Left lung (tissue), 4 donors: ENCODE measurements at regions not wholly inside any gene's neighbourhood (a gene's known extent, or its start where the extent isn't known, plus 50 kb on each side); places are given as distances from the start of the nearest gene placed in this dataset.

Experiments
- ATAC-seq: fragments of 200-7000 bp; cut with Tn5 transposase; one replicate; pipeline ENCODE4 v1.9.1; 2020; ENCODE audit warnings: moderate library complexity
- DNase-seq, 4 donors: peaks; one replicate each; pipeline ENCODE4 v3.0.0-alpha.2; 2013 to 2020
- H3K27ac ChIP-seq, 2 donors: fragments of 200-600 bp; sonication (generic) in 1 of 2; one replicate each; pipeline versions ENCODE4 v1.5.0 to v1.8.0; 2020 to 2021
- H3K27me3 ChIP-seq, 2 donors: fragments of 200-600 bp; sonication (generic) in 1 of 2; one replicate each; pipeline versions ENCODE4 v1.5.0 to v1.8.0; 2020 to 2021
- H3K36me3 ChIP-seq, 2 donors: fragments of 200-600 bp; sonication (generic) in 1 of 2; one replicate each; pipeline versions ENCODE4 v1.5.0 to v1.8.0; 2020 to 2021
- H3K4me1 ChIP-seq, 2 donors: fragments of 200-600 bp; one replicate each; pipeline ENCODE4 v1.8.0; 2021
- H3K4me3 ChIP-seq, 2 donors: fragments of 200-600 bp; sonication (generic) in 1 of 2; one replicate each; pipeline versions ENCODE4 v1.5.0 to v1.8.0; 2020 to 2021; ENCODE audit warnings: mild to moderate bottlenecking in 1 of 2
- H3K9me3 ChIP-seq, 2 donors: fragments of 200-600 bp; sonication (generic) in 1 of 2; one replicate each; pipeline versions ENCODE4 v1.5.0 to v1.8.0; 2020 to 2021
- CTCF ChIP-seq, 2 donors: fragments of 200-600 bp; sonication (generic) in 1 of 2; IDR thresholded peaks; one replicate each; pipeline versions ENCODE4 v1.5.0 to v1.8.0; 2021; ENCODE audit warnings: antibody characterized with exemption in 2 of 2
- intact Hi-C, 2 donors: fragments of 100-400 bp; cut with DNase I; formaldehyde crosslinking; loops; one replicate each; pipeline versions ENCODE4 v1.11.2 to v1.14.2; 2022
- donor health status: DM: no; HTN: yes; CAD: no.
- donor health status: DM: no; HTN: no; CAD: no.

- TF ChIP-seq CTCF (IDR thresholded peaks at IDR 0.05): no peak
- no peak for ATAC-seq
- intact Hi-C loops: no loop called here
- no peaks in the 10 kb centered on the region for H3K9me3 ChIP-seq
- peaks cover 0 to 24% of the 10 kb centered on the region in 2 donors for H3K4me1 ChIP-seq
- H3K36me3 ChIP-seq: no peaks in the 10 kb centered on the region
- no peaks in the 10 kb centered on the region for H3K27me3 ChIP-seq
- no peak overlapping the region for H3K27ac ChIP-seq
- H3K4me3 ChIP-seq: no peak overlapping the region
- no peak for DNase-seq
Measured at GRCh38 chr1:8109216-8109615, 83.1 kb upstream of the ERRFI1 start.

- no peak overlapping the region for H3K27ac ChIP-seq
- no peaks in the 10 kb centered on the region for H3K9me3 ChIP-seq
- ATAC-seq (no peak), DNase-seq (no peak)
- H3K27me3 ChIP-seq: no peaks in the 10 kb centered on the region
- intact Hi-C loops: no loop called here
- H3K4me1 ChIP-seq: peaks cover 0 to 26% of the 10 kb centered on the region in 2 donors
- no peak overlapping the region for H3K4me3 ChIP-seq
- H3K36me3 ChIP-seq: no peaks in the 10 kb centered on the region
- TF ChIP-seq CTCF (IDR thresholded peaks at IDR 0.05): no peak
Measured at GRCh38 chr1:8107897-8108296, 81.8 kb upstream of the ERRFI1 start.

GRCh38 chr1:8104278-8105236, 78.4 kb upstream of the ERRFI1 start:
- no peaks in the 10 kb centered on the region for H3K36me3 ChIP-seq
- DNase-seq (no peak), ATAC-seq (peak; percentile 57)
- no peaks in the 10 kb centered on the region for H3K27me3 ChIP-seq
- TF ChIP-seq CTCF (IDR thresholded peaks at IDR 0.05): no peak
- no peaks in the 10 kb centered on the region for H3K9me3 ChIP-seq
- H3K4me1 ChIP-seq: peaks cover 0 to 26% of the 10 kb centered on the region in 2 donors
- no peak overlapping the region for H3K4me3 ChIP-seq
- intact Hi-C loops: no loop called here
- peak overlapping the region in 1 of 2 donors; percentile 69 for H3K27ac ChIP-seq

GRCh38 chr1:8097908-8098307, 71.8 kb upstream of the ERRFI1 start:
- no peak for ATAC-seq
- DNase-seq: no peak
- Histone ChIP-seq H3K4me3 (no peak overlapping the region), H3K4me1 (peaks cover 12 to 42% of the 10 kb centered on the region in 2 donors), H3K27ac (peak overlapping the region; percentile 82 to 83), H3K9me3 (no peaks in the 10 kb centered on the region), H3K27me3 (no peaks in the 10 kb centered on the region), H3K36me3 (no peaks in the 10 kb centered on the region)
- intact Hi-C loops: no loop called here
- no peak for TF ChIP-seq CTCF (IDR thresholded peaks at IDR 0.05)

- Histone ChIP-seq H3K4me1 (peaks cover 12 to 42% of the 10 kb centered on the region in 2 donors), H3K9me3 (no peaks in the 10 kb centered on the region), H3K27me3 (no peaks in the 10 kb centered on the region), H3K36me3 (no peaks in the 10 kb centered on the region), H3K27ac (peak overlapping the region; percentile 82 to 83), H3K4me3 (no peak overlapping the region)
- DNase-seq: peak in 1 of 4 donors; percentile 43
- peak; percentile 90 for ATAC-seq
- TF ChIP-seq CTCF (IDR thresholded peaks at IDR 0.05): no peak
- intact Hi-C loops: no loop called here
Measured at GRCh38 chr1:8097077-8097799, 71.1 kb upstream of the ERRFI1 start.
